CD14-positive monocyte (primary cell): ENCODE measurements at regions not wholly inside any gene's neighbourhood (a gene's known extent, or its start where the extent isn't known, plus 50 kb on each side); places are given as distances from the start of the nearest gene placed in this dataset.

Source experiments
- DNase-seq, 3 donors: peaks; one replicate each; pipeline ENCODE4 v3.0.0-alpha.2; 2011 to 2022
- H2AFZ ChIP-seq: 2 replicates; pipeline ENCODE4 v1.6.0; 2012; ENCODE audit warnings: mild to moderate bottlenecking, low read depth, low read length, inconsistent platforms; ENCODE audit not compliant: insufficient read depth, poor library complexity, severe bottlenecking
- H3K27ac ChIP-seq, 2 donors: 1 replicate in 1 of 2; 2 replicates in 1 of 2; pipeline ENCODE4 v1.5.1; 2012 to 2013; ENCODE audit warnings: low read length in 2 of 2, control low read depth in 1 of 2, inconsistent platforms in 1 of 2, low read depth in 1 of 2, mild to moderate bottlenecking in 1 of 2
- H3K27me3 ChIP-seq, 2 donors: one replicate each; pipeline versions ENCODE4 v1.6.0 to v1.6.1; 2011 to 2013; ENCODE audit warnings: low read length in 2 of 2; ENCODE audit not compliant: control insufficient read depth in 2 of 2, insufficient read depth in 2 of 2
- H3K36me3 ChIP-seq, 2 donors: replicated peaks in 1 of 2; 1 replicate in 1 of 2; 2 replicates in 1 of 2; pipeline versions ENCODE4 v1.5.1 to v1.6.1; 2012 to 2013; ENCODE audit warnings: low read length in 2 of 2, control low read depth in 1 of 2, inconsistent platforms in 1 of 2, mild to moderate bottlenecking in 1 of 2; ENCODE audit not compliant: insufficient read depth in 2 of 2, control insufficient read depth in 1 of 2
- H3K4me1 ChIP-seq, 2 donors: 1 replicate in 1 of 2; 2 replicates in 1 of 2; pipeline versions ENCODE4 v1.5.1 to v1.6.1; 2012 to 2013; ENCODE audit warnings: low read length in 2 of 2, control low read depth in 1 of 2, inconsistent platforms in 1 of 2, mild to moderate bottlenecking in 1 of 2, moderate library complexity in 1 of 2; ENCODE audit not compliant: insufficient read depth in 2 of 2, control insufficient read depth in 1 of 2
- H3K4me2 ChIP-seq: replicated peaks from 2 replicates; pipeline ENCODE3; 2012; ENCODE audit warnings: low read length, moderate library complexity, mild to moderate bottlenecking; ENCODE audit not compliant: poor library complexity, severe bottlenecking; ENCODE audit errors: extremely low read depth
- H3K4me3 ChIP-seq, 3 experiments: fragments of 200-600 bp in 1 of 3; sonication (generic) in 1 of 3; replicated peaks in 1 of 3; 1 replicate in 2 of 3; 2 replicates in 1 of 3; pipeline ENCODE4 v1.5.1; 2011 to 2013; ENCODE audit warnings: low read length in 3 of 3, mild to moderate bottlenecking in 3 of 3, control low read depth in 2 of 3, low read depth in 2 of 3, inconsistent platforms in 1 of 3, moderate library complexity in 1 of 3
- H3K79me2 ChIP-seq: 2 replicates; pipeline ENCODE4 v1.6.0; 2012; ENCODE audit warnings: mild to moderate bottlenecking, control low read depth, inconsistent platforms, low read length, moderate library complexity; ENCODE audit not compliant: insufficient read depth
- H3K9ac ChIP-seq: 2 replicates; pipeline ENCODE4 v1.6.0; 2017; ENCODE audit warnings: low read length, mild to moderate bottlenecking; ENCODE audit not compliant: insufficient read depth, poor library complexity, severe bottlenecking
- H3K9me3 ChIP-seq, 2 donors: replicated peaks in 1 of 2; 1 replicate in 1 of 2; 2 replicates in 1 of 2; pipeline versions ENCODE4 v1.5.1 to v1.6.1; 2012 to 2013; ENCODE audit warnings: low read length in 2 of 2, control low read depth in 1 of 2; ENCODE audit not compliant: control insufficient read depth in 1 of 2, insufficient read depth in 1 of 2
- H4K20me1 ChIP-seq: 2 replicates; pipeline ENCODE4 v1.6.0; 2012; ENCODE audit warnings: mild to moderate bottlenecking, low read length, control low read depth, moderate library complexity; ENCODE audit not compliant: insufficient read depth
- H3K27ac Mint-ChIP-seq, 7 donors: one replicate each; pipeline ENCODE4 v1.8.0; 2020; ENCODE audit warnings: mild to moderate bottlenecking in 7 of 7, mixed read lengths in 7 of 7, moderate library complexity in 6 of 7, inconsistent platforms in 2 of 7
- H3K27me3 Mint-ChIP-seq, 3 donors: one replicate each; pipeline ENCODE4 v1.8.0; 2021 to 2022; ENCODE audit warnings: low read depth in 3 of 3, mild to moderate bottlenecking in 3 of 3, mixed read lengths in 3 of 3, moderate library complexity in 3 of 3, inconsistent platforms in 1 of 3
- H3K36me3 Mint-ChIP-seq, 2 donors: one replicate each; pipeline ENCODE4 v1.8.0; 2020; ENCODE audit warnings: mixed read lengths in 2 of 2, inconsistent platforms in 1 of 2, mild to moderate bottlenecking in 1 of 2
- H3K4me1 Mint-ChIP-seq: one replicate; pipeline ENCODE4 v1.8.0; 2020; ENCODE audit warnings: mild to moderate bottlenecking, mixed read lengths
- H3K4me3 Mint-ChIP-seq, 2 donors: one replicate each; pipeline ENCODE4 v1.8.0; 2020; ENCODE audit warnings: mild to moderate bottlenecking in 2 of 2, mixed read lengths in 2 of 2, moderate library complexity in 1 of 2
- H3K9me3 Mint-ChIP-seq, 7 donors: one replicate each; pipeline ENCODE4 v1.8.0; 2020 to 2022; ENCODE audit warnings: mixed read lengths in 7 of 7, mild to moderate bottlenecking in 6 of 7, moderate library complexity in 6 of 7, inconsistent platforms in 2 of 7
- CTCF ChIP-seq: fragments of 200-600 bp; IDR thresholded peaks from one replicate; pipeline ENCODE4 v1.8.0; 2022; ENCODE audit warnings: antibody characterized with exemption, mild to moderate bottlenecking
- WGBS: methylation state at CpG from one replicate; pipeline ENCODE4 v1.1.5; 2013; ENCODE audit warnings: missing lambda C conversion rate; ENCODE audit not compliant: insufficient coverage; 5-methylcytosine and 5-hydroxymethylcytosine counted together
- intact Hi-C, 2 donors: fragments of 100-400 bp; cut with micrococcal nuclease; formaldehyde crosslinking; loops; one replicate each; pipeline versions ENCODE4 v1.15.0 to v1.15.1; 2023

GRCh38 chr22:49100316-49100715, 727.4 kb downstream of the BRD1 start:
- H3K4me2 ChIP-seq, result no peak overlapping the region
- no peaks in the 10 kb centered on the region for H4K20me1 ChIP-seq
- H3K27me3 ChIP-seq, result no peaks in the 10 kb centered on the region
- H3K36me3 ChIP-seq, result no peaks in the 10 kb centered on the region
- no peaks in the 10 kb centered on the region for H3K4me1 ChIP-seq
- Mint-ChIP-seq H3K36me3 (no peaks in the 10 kb centered on the region), H3K27me3 (peaks cover 4 to 11% (median 8%) of the 10 kb centered on the region in 3 donors), H3K27ac (no peak overlapping the region), H3K9me3 (peaks cover 0 to 2% (median 0%) of the 10 kb centered on the region in 7 donors), H3K4me1 (no peaks in the 10 kb centered on the region), H3K4me3 (no peak overlapping the region)
- no peak overlapping the region for H3K4me3 ChIP-seq
- no peaks in the 10 kb centered on the region for H3K9me3 ChIP-seq
- TF ChIP-seq CTCF, result no peak
- no peak overlapping the region for H3K27ac ChIP-seq
- no peak for DNase-seq
- no peak overlapping the region for H3K9ac ChIP-seq
- 78% methylated on average over 7 of the region's 9 CpGs for WGBS
- no peaks in the 10 kb centered on the region for H3K79me2 ChIP-seq
- H2AFZ ChIP-seq, result no peak overlapping the region
- intact Hi-C loops, result no loop called here

- 84% methylated on average over 11 of the region's 15 CpGs for WGBS
Observed at GRCh38 chr22:49099496-49100124, 728.1 kb downstream of the BRD1 start.

More at GRCh38 chr22:49099496-49100124, 728.1 kb downstream of the BRD1 start:
- Histone ChIP-seq H3K79me2 (no peaks in the 10 kb centered on the region), H2AFZ (no peak overlapping the region), H3K9me3 (no peaks in the 10 kb centered on the region), H3K4me3 (no peak overlapping the region), H3K27ac (no peak overlapping the region), H3K9ac (no peak overlapping the region), H3K27me3 (no peaks in the 10 kb centered on the region), H4K20me1 (no peaks in the 10 kb centered on the region), H3K4me2 (no peak overlapping the region), H3K4me1 (no peaks in the 10 kb centered on the region), H3K36me3 (no peaks in the 10 kb centered on the region)
- H3K27ac Mint-ChIP-seq, result no peak overlapping the region
- intact Hi-C loops, result no loop called here
- DNase-seq, result no peak
- TF ChIP-seq CTCF, result no peak
- H3K4me3 Mint-ChIP-seq, result no peak overlapping the region
- peaks cover 0 to 2% (median 0%) of the 10 kb centered on the region in 7 donors for H3K9me3 Mint-ChIP-seq
- H3K36me3 Mint-ChIP-seq, result no peaks in the 10 kb centered on the region
- no peaks in the 10 kb centered on the region for H3K4me1 Mint-ChIP-seq
- H3K27me3 Mint-ChIP-seq, result peaks cover 4 to 11% (median 8%) of the 10 kb centered on the region in 3 donors
